GM19467 (cell line): ENCODE measurements at regions not wholly inside any gene's neighbourhood (a gene's known extent, or its start where the extent isn't known, plus 50 kb on each side); places are given as distances from the start of the nearest gene placed in this dataset.

Experiments used
- ATAC-seq: cut with Tn5 transposase; IDR thresholded peaks from one replicate; pipeline ENCODE4 v1.9.1; 2021; ENCODE audit warnings: mild to moderate bottlenecking, moderate library complexity; ENCODE audit not compliant: unreplicated experiment

GRCh38 chr11:109096266-109096665 lies 325.7 kb upstream of the C11orf87 start:
- no peak for ATAC-seq

- ATAC-seq = no peak
Measured at GRCh38 chr11:109106151-109106906, 315.7 kb upstream of the C11orf87 start.

GRCh38 chr11:109109150-109109549 lies 312.8 kb upstream of the C11orf87 start:
- no peak for ATAC-seq

DNA sequence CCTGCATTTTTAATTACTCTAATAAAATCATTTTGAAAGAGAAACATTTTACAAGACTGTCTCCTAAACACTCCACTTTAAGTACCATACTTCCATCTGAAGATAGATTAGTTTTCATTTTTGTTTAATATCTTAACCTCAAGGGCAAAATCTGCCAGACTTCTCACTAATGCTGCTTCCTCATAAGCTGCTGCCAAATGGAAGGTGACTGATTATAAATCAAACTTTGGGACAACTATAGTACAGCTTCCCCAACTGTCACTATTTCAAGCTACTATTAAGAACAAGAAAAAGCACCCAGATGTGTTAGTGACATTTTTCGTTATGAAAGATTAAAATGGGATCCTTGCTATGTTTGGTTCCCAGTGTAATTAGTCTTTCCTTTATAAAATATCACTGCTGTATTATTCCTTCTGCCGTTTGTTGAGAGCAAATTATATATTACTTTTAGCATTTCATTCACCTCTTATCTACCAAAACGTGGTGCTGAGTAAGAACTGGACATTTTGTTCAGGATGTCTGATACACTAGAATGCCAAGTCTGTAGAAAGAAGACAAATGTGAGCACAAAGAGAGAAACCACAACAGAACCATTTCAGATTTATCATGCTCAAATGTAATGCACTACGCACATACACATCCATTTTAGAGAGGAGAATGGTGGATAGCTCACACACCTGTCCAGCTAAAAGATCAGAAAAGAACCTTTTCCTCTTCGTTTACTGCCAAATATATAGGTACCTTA lies 312.2 kb upstream of the C11orf87 start:
- ATAC-seq = no peak

GRCh38 chr11:109112261-109112660 lies 309.7 kb upstream of the C11orf87 start:
- ATAC-seq = no peak

- ATAC-seq = no peak
Measured at GRCh38 chr11:109112821-109113280, 309.1 kb upstream of the C11orf87 start.

DNA sequence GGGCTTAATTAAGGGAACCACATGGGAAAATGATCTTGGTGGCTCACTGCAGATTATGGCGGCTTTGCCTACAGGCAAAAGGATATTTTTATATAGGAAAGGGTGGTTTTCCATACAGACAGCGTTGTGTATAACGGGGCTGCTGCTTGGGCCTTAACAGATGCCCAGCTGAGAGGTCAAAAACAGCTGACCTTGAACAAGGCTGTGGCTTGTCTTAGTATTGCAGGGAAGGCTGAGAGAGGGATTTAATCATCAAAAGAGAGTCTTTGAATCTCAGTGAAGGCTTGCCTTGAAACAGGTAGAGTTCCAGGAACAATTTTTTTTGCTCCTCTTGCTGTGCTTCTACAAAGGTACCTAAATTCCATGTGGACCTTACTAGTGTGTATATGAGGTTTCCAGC lies 301.6 kb upstream of the C11orf87 start:
- no peak for ATAC-seq

DNA sequence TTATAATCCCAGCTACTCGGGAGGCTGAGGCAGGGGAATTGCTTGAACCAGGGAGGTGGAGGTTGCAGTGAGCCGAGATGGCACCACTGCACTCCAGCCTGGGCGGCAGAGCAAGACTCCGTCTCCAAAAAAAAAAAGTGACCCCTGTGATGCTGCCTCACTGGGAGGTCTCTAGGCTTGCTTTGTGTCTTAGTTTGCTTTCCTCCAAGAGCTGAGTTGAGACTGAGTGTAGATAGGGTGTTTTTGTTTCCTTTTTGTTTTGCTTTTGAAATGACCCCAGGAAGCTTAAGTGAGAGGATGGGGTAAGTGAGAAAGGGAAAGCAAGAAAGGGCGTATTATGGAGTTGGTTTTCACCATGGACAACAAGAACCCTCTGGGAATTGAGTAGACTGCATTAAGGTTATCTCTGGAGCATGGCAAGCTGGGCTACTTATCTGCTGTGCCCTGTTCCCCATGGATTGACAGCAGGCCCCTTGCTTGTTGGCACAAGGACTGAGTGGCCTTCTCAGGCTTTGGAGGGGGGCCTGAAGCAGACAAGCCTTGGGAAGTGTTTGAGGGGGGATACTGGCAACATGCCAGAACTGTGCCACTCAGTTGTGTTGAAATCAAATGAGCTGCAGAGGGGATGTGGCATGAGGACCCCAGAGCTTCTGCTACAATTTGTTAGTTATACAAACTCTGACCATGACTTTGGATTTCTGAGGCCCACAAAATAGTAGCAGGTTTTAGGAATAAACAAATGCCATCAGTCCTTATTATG lies 300.6 kb upstream of the C11orf87 start:
- ATAC-seq = no peak

- ATAC-seq = no peak
Measured at GRCh38 chr11:109123816-109124787, 297.9 kb upstream of the C11orf87 start.

- ATAC-seq = no peak
Measured at GRCh38 chr11:109130910-109131309, 291.1 kb upstream of the C11orf87 start.

DNA sequence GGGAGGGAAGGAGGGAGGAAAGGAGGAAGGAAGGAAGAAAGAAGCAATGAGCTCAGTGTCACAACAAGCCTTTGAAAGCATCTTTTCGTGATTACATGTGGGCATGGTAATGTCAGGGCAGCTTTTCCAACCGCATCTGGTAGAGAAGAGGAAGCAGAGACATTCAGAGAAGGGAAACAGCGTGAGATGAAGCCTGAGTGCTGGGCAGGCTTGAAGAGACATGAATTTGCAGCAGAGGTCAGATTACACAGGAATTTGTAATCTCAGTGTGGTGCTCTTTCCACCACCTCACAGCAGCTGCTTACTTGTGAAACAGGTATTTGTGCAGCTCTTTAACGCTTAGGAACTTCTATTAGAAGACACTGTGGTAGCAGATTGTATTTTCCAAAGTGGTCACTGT lies 289.5 kb upstream of the C11orf87 start:
- no peak for ATAC-seq

- ATAC-seq = no peak
Measured at GRCh38 chr11:109133159-109133558, 288.8 kb upstream of the C11orf87 start.

GRCh38 chr11:109135627-109136026 lies 286.4 kb upstream of the C11orf87 start:
- no peak for ATAC-seq

DNA sequence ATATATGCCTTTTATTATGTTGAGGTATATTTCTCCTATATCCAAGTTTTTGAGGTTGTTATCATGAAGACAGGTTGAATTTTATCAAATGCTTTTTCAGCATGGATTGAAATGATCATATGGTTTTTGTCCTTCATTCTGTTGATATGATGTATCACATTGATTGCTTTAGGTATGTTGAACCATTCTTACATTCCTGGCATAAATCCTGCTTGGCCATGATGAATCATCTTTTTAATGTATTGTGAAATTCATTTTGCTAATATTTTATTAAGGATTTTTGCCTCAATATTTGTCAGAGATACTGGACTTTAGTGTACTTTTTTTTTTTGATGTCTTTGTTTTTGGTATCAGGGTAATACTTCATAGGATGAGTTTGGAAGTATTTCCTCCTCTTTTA lies 283.8 kb upstream of the C11orf87 start:
- ATAC-seq = no peak

DNA sequence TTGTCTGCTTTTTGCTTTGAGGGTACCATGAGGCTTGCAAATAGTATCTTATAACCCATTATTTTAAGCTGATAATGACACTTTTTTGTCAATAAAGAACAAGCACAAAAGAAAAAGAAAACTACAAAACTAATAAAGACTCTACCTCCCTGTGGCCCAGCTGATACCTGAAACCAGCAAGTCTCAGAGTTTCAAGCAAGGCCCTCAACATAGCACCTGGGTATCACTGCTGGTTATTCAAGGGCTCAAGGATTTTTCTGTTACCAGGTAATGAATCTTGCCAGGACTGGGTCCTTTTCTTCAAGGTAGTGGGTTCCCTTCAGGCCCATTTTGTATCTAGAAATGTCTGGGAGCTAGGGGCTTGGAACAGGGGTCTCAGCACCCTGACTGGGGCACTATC lies 281.6 kb upstream of the C11orf87 start:
- no peak for ATAC-seq

DNA sequence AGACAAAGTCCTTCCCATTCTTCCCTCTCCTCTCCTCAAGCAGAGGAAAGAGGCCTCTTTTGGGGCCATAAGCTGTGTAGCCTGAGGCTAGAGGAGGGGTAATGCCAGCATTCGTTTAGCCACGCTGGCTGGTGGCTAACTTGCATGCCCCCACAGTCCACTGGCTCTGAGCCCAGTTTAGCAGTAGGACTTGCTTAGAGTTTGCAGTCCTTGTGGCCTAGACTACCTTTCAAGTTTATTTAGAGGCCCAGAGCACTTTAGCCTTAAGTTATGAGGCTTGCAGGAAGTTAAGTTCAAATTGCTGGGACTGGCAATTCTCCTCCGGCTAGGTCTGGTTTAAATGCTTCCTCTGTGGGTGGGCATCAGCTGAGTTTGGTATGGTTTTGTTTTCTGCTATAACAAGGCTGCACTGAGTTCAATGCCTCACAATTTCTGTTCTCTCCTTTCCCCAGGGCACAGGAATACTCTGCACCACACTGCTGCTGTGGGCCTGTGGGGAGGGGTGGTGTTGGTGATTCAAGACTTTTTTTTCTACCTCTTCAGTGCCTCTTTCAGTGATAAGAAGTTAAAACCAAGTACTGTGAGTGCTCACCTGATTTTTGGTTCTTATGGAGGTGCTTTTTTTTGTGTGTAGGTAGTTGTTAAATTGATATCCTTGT lies 281.0 kb upstream of the C11orf87 start:
- ATAC-seq = no peak

- no peak for ATAC-seq
Measured at GRCh38 chr11:109145287-109145686, 276.7 kb upstream of the C11orf87 start.

DNA sequence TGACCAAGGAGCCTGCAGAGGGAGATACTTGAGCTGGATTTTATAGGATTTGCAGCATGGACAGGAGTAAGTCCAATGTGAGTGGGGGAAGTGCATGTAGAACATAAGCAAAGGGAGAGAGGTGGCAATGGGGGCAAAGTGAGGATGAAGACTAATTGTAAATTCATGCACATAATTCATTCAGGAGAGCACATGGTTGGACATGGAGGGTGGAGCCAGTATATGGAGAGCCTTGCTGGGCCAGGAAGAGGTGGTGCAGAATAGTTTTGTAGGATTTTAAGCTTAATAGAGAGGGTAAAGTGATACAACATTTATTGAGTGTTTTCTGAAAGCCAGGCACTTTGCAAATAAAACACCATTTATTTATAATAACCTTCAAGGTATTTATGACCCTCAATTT lies 274.3 kb upstream of the C11orf87 start:
- no peak for ATAC-seq

GRCh38 chr11:109148669-109149068 lies 273.3 kb upstream of the C11orf87 start:
- no peak for ATAC-seq

GRCh38 chr11:109150581-109150980 lies 271.4 kb upstream of the C11orf87 start:
- no peak for ATAC-seq
